Muscle of leg (tissue), 3 donors: ENCODE measurements at regions not wholly inside any gene's neighbourhood (a gene's known extent, or its start where the extent isn't known, plus 50 kb on each side); places are given as distances from the start of the nearest gene placed in this dataset.

ENCODE experiments used
- DNase-seq: peaks from one replicate; pipeline ENCODE4 v3.0.0; 2013
- H3K27ac ChIP-seq: one replicate; pipeline ENCODE4 v1.5.1; 2013; ENCODE audit warnings: mild to moderate bottlenecking, low read length, control low read depth
- H3K27me3 ChIP-seq: one replicate; pipeline ENCODE4 v1.6.1; 2013; ENCODE audit warnings: low read length; ENCODE audit not compliant: control insufficient read depth, insufficient read depth
- H3K36me3 ChIP-seq: one replicate; pipeline ENCODE4 v1.6.1; 2013; ENCODE audit warnings: low read length; ENCODE audit not compliant: control insufficient read depth, insufficient read depth
- H3K4me1 ChIP-seq: one replicate; pipeline ENCODE4 v1.6.1; 2013; ENCODE audit warnings: low read length; ENCODE audit not compliant: control insufficient read depth, insufficient read depth
- H3K4me3 ChIP-seq: one replicate; pipeline ENCODE4 v1.5.1; 2013; ENCODE audit warnings: low read length, control low read depth
- H3K9me3 ChIP-seq: replicated peaks from 2 replicates; pipeline ENCODE4 v1.6.1; 2013; ENCODE audit warnings: low read depth, low read length; ENCODE audit not compliant: control insufficient read depth
- WGBS: methylation state at CpG from one replicate; pipeline ENCODE4 v1.1.5; 2013; ENCODE audit warnings: missing lambda C conversion rate; ENCODE audit not compliant: insufficient coverage; 5-methylcytosine and 5-hydroxymethylcytosine counted together

GRCh38 chr5:81815321-81815720 lies 64.4 kb upstream of the SSBP2 start:
- H3K27ac ChIP-seq = no peak overlapping the region
- no CpG with 5 or more reads among the region's 3 CpGs for WGBS
- H3K27me3 ChIP-seq = no peaks in the 10 kb centered on the region
- H3K4me3 ChIP-seq = no peak overlapping the region
- H3K9me3 ChIP-seq = no peaks in the 10 kb centered on the region
- H3K36me3 ChIP-seq = no peaks in the 10 kb centered on the region
- DNase-seq = no peak
- H3K4me1 ChIP-seq = no peaks in the 10 kb centered on the region

GRCh38 chr5:81808106-81808505 lies 57.2 kb upstream of the SSBP2 start:
- no peaks in the 10 kb centered on the region for H3K36me3 ChIP-seq
- DNase-seq = no peak
- H3K9me3 ChIP-seq = peaks cover 12% of the 10 kb centered on the region
- H3K27me3 ChIP-seq = no peaks in the 10 kb centered on the region
- H3K27ac ChIP-seq = no peak overlapping the region
- no peak overlapping the region for H3K4me3 ChIP-seq
- H3K4me1 ChIP-seq = no peaks in the 10 kb centered on the region

GRCh38 chr5:81805086-81805485 lies 54.2 kb upstream of the SSBP2 start:
- no peaks in the 10 kb centered on the region for H3K36me3 ChIP-seq
- peaks cover 12% of the 10 kb centered on the region for H3K9me3 ChIP-seq
- no peak overlapping the region for H3K27ac ChIP-seq
- no peak overlapping the region for H3K4me3 ChIP-seq
- H3K4me1 ChIP-seq = no peaks in the 10 kb centered on the region
- DNase-seq = no peak
- no peaks in the 10 kb centered on the region for H3K27me3 ChIP-seq

DNA sequence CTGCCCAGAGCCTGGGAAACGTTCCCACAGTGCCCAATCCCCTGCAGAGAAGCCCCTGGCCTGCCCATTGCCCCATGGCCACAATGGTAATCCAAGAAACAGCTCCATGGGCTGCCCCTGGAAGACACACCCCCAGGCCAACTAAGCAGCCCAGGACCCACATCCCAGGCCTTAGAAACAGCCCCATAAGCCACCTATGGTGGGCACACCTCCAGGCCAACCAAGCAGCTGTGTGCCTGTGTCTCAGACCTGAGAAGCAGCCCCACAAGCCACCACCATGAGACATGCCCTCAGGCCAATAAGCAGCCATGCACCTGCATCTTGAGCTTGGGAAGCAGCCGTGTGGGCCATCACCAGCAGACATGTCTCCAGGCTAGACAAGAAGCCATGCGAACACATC lies 52.9 kb upstream of the SSBP2 start:
- H3K9me3 ChIP-seq = peaks cover 12% of the 10 kb centered on the region
- no peak overlapping the region for H3K4me3 ChIP-seq
- H3K36me3 ChIP-seq = no peaks in the 10 kb centered on the region
- no peaks in the 10 kb centered on the region for H3K27me3 ChIP-seq
- H3K4me1 ChIP-seq = no peaks in the 10 kb centered on the region
- H3K27ac ChIP-seq = no peak overlapping the region
- WGBS = 93% methylated on average over 3 of the region's 3 CpGs
- no peak for DNase-seq

- DNase-seq = no peak
- H3K27me3 ChIP-seq = no peaks in the 10 kb centered on the region
- H3K36me3 ChIP-seq = no peaks in the 10 kb centered on the region
- peaks cover 2% of the 10 kb centered on the region for H3K9me3 ChIP-seq
- H3K4me1 ChIP-seq = no peaks in the 10 kb centered on the region
- no peak overlapping the region for H3K4me3 ChIP-seq
- WGBS = no CpG with 5 or more reads among the region's 2 CpGs
- H3K27ac ChIP-seq = no peak overlapping the region
Measured at GRCh38 chr5:81802625-81803024, 51.7 kb upstream of the SSBP2 start.

DNA sequence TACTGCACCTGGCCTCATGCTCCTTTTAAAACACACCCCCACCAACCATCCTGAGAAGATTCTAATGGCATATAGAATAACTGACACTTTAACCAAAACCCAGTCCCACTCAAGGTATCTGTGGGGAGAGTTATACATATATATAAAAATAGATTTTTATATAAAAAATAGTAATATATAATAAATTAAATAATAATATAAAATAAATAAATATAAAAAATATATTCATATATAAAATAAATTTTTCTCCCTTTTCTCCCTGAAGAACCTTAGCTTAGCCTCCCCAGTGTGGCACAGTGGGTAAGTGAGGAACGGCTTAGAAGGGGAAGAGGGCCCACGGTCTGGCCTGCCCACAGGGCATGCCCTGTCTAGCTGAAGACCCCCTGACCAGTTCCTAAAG lies 51.1 kb upstream of the SSBP2 start:
- WGBS = no CpG with 5 or more reads among the region's 2 CpGs
- H3K27me3 ChIP-seq = no peaks in the 10 kb centered on the region
- H3K27ac ChIP-seq = no peak overlapping the region
- no peaks in the 10 kb centered on the region for H3K9me3 ChIP-seq
- H3K36me3 ChIP-seq = no peaks in the 10 kb centered on the region
- no peak overlapping the region for H3K4me3 ChIP-seq
- no peaks in the 10 kb centered on the region for H3K4me1 ChIP-seq
- no peak for DNase-seq

DNA sequence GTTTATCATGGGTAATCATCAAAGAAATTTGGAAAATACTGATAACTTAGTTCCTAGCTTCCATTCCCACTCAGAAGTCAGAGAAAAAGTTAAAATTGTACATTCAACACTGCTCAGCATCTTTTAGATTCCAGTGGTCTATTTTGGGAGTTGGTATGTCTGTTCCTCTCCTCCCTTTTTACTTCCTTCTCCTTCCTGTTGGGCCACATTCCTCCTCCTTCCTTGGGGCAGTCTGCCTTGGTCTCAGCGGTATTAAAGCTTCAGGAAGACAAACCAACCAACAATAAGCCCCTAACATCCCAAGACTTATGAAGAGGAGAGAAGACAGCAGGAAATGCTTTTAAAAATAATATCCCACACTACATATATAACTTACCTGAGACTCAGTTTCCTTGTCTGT lies 49.9 kb upstream of the SSBP2 start:
- no peak for DNase-seq
- no CpG with 5 or more reads among the region's 1 CpG for WGBS
- Histone ChIP-seq H3K4me3 (no peak overlapping the region), H3K9me3 (no peaks in the 10 kb centered on the region), H3K27ac (no peak overlapping the region), H3K27me3 (no peaks in the 10 kb centered on the region), H3K36me3 (no peaks in the 10 kb centered on the region), H3K4me1 (no peaks in the 10 kb centered on the region)
